RWPE1 (cell line): ENCODE measurements at regions not wholly inside any gene's neighbourhood (a gene's known extent, or its start where the extent isn't known, plus 50 kb on each side); places are given as distances from the start of the nearest gene placed in this dataset.

Experiments
- CTCF ChIA-PET: fragments of 350-600 bp; sonication (Branson Sonifier 250); formaldehyde crosslinking; extraction: SDS; loops from one replicate; lab custom pipeline; 2021; lab: Yijun Ruan, JAX
- POLR2A ChIA-PET: fragments of 400-600 bp; formaldehyde crosslinking; extraction: SDS; loops from one replicate; lab custom pipeline; 2020; ENCODE audit warnings: antibody characterized with exemption; ENCODE audit not compliant: low non-redundant PET; lab: Yijun Ruan, JAX
- DNase-seq: peaks from one replicate; pipeline ENCODE4 v3.0.0; 2012; ENCODE audit warnings: low spot score
- H3K27ac ChIP-seq: fragments of 450-650 bp; 2 replicates; pipeline ENCODE4 v1.5.1; 2017
- CTCF ChIP-seq: fragments of 450-650 bp; conservative IDR thresholded peaks from 2 replicates; pipeline ENCODE4 v1.5.1; 2017; ENCODE audit warnings: low read depth, mild to moderate bottlenecking

- ChIA-PET CTCF (no interaction called here), POLR2A (no interaction called here)
- H3K27ac ChIP-seq, result no peak overlapping the region
- no peak for DNase-seq
- TF ChIP-seq CTCF, result no peak
Measured at GRCh38 chr1:42070996-42071395, 82.2 kb upstream of the GUCA2B start.

GRCh38 chr1:42057800-42058199 is 95.4 kb upstream of the GUCA2B start:
- POLR2A ChIA-PET, result no interaction called here
- no peak overlapping the region for H3K27ac ChIP-seq
- DNase-seq, result no peak
- TF ChIP-seq CTCF, result no peak
- CTCF ChIA-PET, result interaction anchor here (0.6 kb wide), 1 partner anchor 10 kb away, joined by 4 read pairs; no protein-coding TSS in a partner anchor

GRCh38 chr1:42056460-42056859 is 96.8 kb upstream of the GUCA2B start:
- DNase-seq, result no peak
- TF ChIP-seq CTCF, result no peak
- no peak overlapping the region for H3K27ac ChIP-seq
- ChIA-PET CTCF (no interaction called here), POLR2A (interaction anchor here (0.7 kb wide), 1 partner anchor 47 kb away, joined by 4 read pairs; no protein-coding TSS in a partner anchor)

GRCh38 chr1:42055061-42055460 is 98.1 kb upstream of the GUCA2B start:
- no peak overlapping the region for H3K27ac ChIP-seq
- no peak for TF ChIP-seq CTCF
- CTCF ChIA-PET, result no interaction called here
- POLR2A ChIA-PET, result interaction anchor here (0.6 kb wide), 1 partner anchor 171 kb away, joined by 3 read pairs; no protein-coding TSS in a partner anchor
- DNase-seq, result no peak

- ChIA-PET CTCF (interaction anchor here (1.2 kb wide), 1 partner anchor 536 kb away, joined by 3 read pairs; no protein-coding TSS in a partner anchor), POLR2A (no interaction called here)
- no peak for DNase-seq
- TF ChIP-seq CTCF, result no peak
- H3K27ac ChIP-seq, result no peak overlapping the region
Measured at GRCh38 chr1:42052072-42052699, 101.0 kb upstream of the GUCA2B start.

GRCh38 chr1:42047508-42047880 is 105.7 kb upstream of the GUCA2B start:
- TF ChIP-seq CTCF, result no peak
- CTCF ChIA-PET, result no interaction called here
- no peak for DNase-seq
- POLR2A ChIA-PET, result no interaction called here
- H3K27ac ChIP-seq, result no peak overlapping the region
